ENCODE measurements at regions not wholly inside any gene's neighbourhood (a gene's known extent, or its start where the extent isn't known, plus 50 kb on each side); places are given as distances from the start of the nearest gene placed in this dataset.

GRCh38 chr12:41944216-41944615 lies 200.5 kb downstream of the GXYLT1 start (continued):
- no peak for TF ChIP-seq PREB (CRISPR knock-in tag; IDR thresholded peaks at IDR 0.05)
- TF ChIP-seq CBX5 (IDR thresholded peaks at IDR 0.05; ENCODE audit: borderline replicate concordance, low read depth), result no peak
- TF ChIP-seq ZNF282 (CRISPR knock-in tag; IDR thresholded peaks at IDR 0.05), result no peak
- no peak for TF ChIP-seq RREB1 (CRISPR knock-in tag; IDR thresholded peaks at IDR 0.05)

GRCh38 chr12:41943671-41944070 lies 201.0 kb downstream of the GXYLT1 start:
- ChIA-PET CTCF (ENCODE audit: low intra/inter-chr PET ratio) (no interaction called here), POLR2A (no interaction called here)
- in situ Hi-C loops (cut with MboI) (no loop called here), intact Hi-C loops (cut with micrococcal nuclease) (no loop called here)
- Histone ChIP-seq H3K9me1 (ENCODE audit: control insufficient read depth, insufficient read depth, low read length) (no peaks in the 10 kb centered on the region), H3K36me3 (ENCODE audit: control insufficient read depth, insufficient read depth, low read length) (no peaks in the 10 kb centered on the region), H4K20me1 (replicated peaks; ENCODE audit: control insufficient read depth, insufficient read depth, low read length) (no peaks in the 10 kb centered on the region), H3K4me2 (ENCODE audit: insufficient read depth, low read length) (no peak overlapping the region), H3K79me2 (ENCODE audit: control insufficient read depth, insufficient read depth, low read length) (no peaks in the 10 kb centered on the region), H2AFZ (ENCODE audit: low read depth, low read length) (no peak overlapping the region), H3K27ac (ENCODE audit: extremely low read depth, low read depth, low read length) (no peak overlapping the region), H3K9me3 (replicated peaks; ENCODE audit: control insufficient read depth, insufficient read depth, low read depth, low read length) (no peaks in the 10 kb centered on the region), H3K9ac (ENCODE audit: insufficient read depth in 1 of 2, low read depth in 2 of 2, low read length in 2 of 2) (no peak overlapping the region), H3K4me3 (no peak overlapping the region), H3K27me3 (ENCODE audit: control insufficient read depth in 2 of 2, insufficient read depth in 2 of 2, low read length in 2 of 2) (no peaks in the 10 kb centered on the region), H3K4me1 (replicated peaks in 1 of 2; ENCODE audit: control insufficient read depth in 2 of 2, insufficient read depth in 2 of 2, low read length in 2 of 2) (no peaks in the 10 kb centered on the region)
- ATAC-seq (no peak), DNase-seq (ENCODE audit: extremely low read depth in 1 of 4, low spot score in 3 of 4) (no peak), FAIRE-seq (no peak)
- TF ChIP-seq ZBTB17 (CRISPR knock-in tag; IDR thresholded peaks at IDR 0.05), result no peak
- no peak for TF ChIP-seq PREB (CRISPR knock-in tag; IDR thresholded peaks at IDR 0.05)
- BruUV-seq (replicated peaks), result no TSS peak

Measured in K562 (cell line).